HG03159 (cell line): ENCODE measurements at regions not wholly inside any gene's neighbourhood (a gene's known extent, or its start where the extent isn't known, plus 50 kb on each side); places are given as distances from the start of the nearest gene placed in this dataset.

Experiments used
- ATAC-seq: cut with Tn5 transposase; IDR thresholded peaks from one replicate; pipeline ENCODE4 v1.9.1; 2021; ENCODE audit warnings: mild to moderate bottlenecking, moderate library complexity; ENCODE audit not compliant: unreplicated experiment

DNA sequence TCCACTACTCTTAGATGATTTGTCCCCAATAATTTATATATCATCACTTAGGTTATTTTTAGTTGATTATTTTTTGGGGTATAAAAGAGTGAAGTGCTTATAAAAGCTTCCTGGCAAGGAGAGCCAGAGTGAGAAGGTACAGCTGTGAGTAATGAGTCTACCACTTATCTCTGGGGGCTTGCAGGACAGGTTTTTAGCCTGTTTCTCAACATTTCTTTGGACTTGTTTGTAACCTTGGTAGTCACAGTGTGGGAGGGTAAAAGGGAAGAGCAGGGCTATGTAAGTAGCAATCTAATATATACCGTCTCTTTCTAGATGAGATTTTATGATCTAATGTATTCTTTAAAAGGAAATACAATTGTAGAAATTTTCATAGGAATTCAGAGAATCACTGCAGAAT lies 321.3 kb upstream of the GOLIM4 start:
- ATAC-seq = no peak

DNA sequence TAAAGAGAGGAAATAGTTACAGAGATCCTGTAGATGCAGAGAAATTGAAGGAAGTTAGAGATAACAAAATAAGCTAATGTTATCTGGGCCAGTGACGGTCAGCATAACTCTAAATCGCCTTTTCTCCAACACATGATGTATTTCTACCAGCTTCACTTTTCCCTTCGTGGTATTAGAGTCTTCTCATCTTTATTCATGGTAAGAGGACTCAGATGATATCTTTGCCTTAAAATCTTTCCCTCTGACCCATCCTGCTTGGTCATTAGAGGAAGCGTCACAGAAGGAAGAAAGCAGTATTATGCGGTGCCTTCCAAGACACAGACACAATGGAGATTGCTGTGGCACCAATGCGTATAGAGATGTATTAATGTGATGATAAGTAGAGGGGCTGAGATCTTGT lies 320.7 kb upstream of the GOLIM4 start:
- ATAC-seq = no peak

DNA sequence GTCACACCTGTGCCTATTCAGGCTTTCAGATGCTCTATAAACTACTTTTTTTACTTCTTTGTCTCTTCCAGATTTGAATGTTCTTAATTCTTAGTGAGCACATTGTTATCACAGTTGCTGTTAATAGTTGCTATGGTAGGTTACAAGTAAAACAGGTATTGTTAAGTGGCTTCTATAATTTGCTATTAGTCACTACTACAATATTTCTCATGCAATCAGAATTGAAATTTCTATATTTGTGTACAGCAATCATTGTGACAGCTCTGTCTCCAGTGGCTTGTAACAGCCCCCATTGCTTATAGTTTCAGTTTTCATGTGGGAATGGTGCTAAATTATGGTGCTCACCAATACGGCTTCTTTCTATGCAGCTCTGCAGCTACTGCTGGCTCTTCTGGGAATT lies 318.4 kb upstream of the GOLIM4 start:
- no peak for ATAC-seq

DNA sequence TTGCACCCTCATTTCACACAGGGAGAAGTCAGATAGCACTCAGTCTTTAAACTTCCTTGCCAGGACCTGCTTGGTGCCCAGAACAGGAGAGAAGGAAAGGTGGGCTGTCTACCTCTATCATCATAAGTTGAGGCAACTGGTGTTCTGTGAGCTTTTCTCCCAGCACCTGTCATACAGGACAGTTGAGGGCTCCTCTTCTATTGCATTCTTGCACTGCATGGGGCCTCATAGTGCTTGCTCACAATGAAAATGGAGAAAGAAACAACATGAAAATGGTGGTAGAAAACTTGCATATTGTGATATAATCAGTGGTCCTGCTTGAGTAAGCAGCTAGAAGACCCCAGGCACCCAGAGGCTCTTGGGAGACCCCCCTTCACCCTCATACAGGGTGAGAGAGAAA lies 311.7 kb upstream of the GOLIM4 start:
- ATAC-seq = no peak

- no peak for ATAC-seq
Observed at GRCh38 chr3:168405288-168405687, 309.6 kb upstream of the GOLIM4 start.

DNA sequence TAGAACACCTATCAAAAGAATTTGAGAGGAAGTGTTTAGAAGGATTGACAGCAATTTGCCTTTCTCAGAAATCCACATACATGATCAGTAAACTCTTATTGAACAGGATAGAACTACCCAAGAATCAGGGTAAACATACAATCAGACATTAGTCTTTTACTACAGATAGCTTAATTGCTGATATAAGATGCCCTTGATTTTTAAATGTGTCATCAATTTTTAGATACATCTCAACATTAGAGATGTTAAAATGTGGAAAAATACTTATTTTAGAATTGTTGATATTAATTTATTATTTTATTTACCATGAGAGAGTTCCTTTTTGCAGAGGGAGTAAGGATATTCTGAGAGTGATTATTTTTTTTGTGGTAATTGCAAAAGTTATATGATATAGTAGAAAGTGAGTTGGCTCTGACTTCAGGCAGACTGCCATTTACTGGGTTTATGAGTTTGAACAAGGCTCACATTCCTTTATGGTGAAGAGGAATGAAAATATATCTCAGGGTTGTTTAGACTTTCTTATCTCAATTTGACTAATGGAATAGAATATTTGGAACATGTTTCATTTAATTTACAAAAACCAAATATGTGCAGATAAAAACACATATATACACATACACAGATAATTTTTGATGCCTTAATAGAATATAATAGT lies 302.8 kb upstream of the GOLIM4 start:
- ATAC-seq = no peak

GRCh38 chr3:168396861-168397260 lies 301.1 kb upstream of the GOLIM4 start:
- no peak for ATAC-seq

DNA sequence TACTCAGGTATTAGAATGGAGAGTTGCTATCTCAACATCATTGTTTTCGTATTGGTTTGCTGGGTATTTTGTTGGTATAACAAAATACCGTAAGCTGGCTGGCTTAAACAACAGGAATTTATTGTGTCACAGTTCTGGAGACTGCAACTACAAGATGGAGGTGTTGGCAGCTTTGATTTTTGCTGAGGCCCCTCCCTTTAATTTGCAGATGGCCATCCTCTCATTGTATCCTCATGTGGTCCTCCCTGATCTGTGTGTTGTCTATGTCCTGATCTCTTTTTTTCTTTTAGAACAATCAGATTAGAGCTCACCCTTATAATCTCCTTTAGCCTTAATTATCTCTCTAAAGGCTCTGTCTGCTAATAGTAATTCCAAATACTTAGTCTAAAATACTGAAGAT lies 299.8 kb upstream of the GOLIM4 start:
- no peak for ATAC-seq

DNA sequence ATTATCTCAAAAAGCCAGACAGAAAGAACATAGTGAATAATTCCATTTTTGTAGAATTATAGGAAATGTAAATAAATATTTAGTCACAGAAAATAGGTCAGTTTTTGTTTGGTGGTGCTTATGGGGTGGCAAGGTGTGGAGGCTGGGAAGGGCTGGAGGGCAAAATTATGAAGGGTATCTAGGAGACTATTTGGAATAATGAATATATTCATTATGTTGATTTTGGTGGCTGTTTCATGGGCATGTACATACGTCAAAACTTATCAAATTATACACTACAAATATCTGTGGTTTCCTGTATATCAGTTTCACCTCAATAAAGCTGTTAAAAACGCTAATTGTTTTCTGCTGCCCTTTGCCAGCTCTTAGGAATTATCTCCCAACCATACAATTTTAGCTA lies 298.7 kb upstream of the GOLIM4 start:
- no peak for ATAC-seq

DNA sequence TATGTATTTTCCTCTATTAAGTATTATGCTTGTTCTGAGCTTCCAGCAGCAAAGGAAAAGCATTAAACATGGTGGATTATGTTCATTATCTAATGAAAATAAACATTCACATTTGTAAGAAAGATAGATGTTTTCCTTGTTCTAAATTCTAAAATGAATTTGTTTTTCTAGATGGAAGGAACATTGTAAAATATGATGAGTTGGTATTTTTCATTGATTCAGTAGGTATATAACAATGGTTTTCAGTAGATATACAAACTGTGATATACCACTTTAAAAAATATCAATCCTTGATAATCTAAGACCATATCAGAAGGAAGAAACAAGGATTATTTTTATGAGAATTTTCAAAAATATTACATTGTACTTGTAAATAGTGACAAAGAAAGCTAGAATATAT lies 290.6 kb upstream of the GOLIM4 start:
- ATAC-seq = no peak

- no peak for ATAC-seq
Observed at GRCh38 chr3:168384990-168385389, 289.3 kb upstream of the GOLIM4 start.

- no peak for ATAC-seq
Observed at GRCh38 chr3:168383573-168383972, 287.8 kb upstream of the GOLIM4 start.

DNA sequence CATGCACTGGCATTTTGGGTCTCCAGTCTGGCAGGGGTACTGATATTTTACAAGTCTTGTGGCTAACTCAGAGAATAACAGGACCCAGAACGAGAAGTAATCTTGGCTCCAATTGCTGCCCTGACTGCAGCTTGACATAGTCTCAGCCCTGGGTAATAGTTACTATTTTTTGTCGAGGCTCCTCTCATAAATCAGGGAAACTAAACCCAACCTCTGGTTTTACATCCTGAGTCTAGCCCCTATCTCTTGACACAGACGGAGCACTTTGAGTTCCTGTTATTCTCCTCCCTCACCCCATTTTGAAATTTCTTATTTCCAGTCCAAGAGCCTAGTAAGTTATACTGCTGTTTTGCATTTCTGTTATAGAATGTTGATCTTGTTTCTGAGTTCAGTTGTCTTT lies 276.1 kb upstream of the GOLIM4 start:
- no peak for ATAC-seq

DNA sequence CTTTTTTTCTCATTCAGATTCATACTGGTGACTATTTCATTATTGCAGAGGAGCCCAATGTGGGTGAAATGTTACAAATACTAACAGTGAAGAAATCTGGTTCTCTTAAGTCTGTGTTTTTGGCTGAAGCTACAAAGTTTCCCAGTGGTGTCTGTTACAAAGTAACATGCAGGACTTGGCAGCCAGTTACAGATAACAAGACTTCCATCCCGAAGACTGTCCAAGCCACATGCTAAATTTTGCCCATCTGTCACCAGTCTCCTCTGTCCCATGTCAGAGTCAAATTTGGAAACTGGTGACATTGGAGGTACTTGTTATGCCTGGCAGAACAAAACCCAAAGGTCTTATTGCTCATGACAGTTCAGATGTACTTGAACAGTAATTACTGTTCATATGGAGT lies 269.2 kb upstream of the GOLIM4 start:
- ATAC-seq = no peak

- no peak for ATAC-seq
Observed at GRCh38 chr3:168362661-168363247, 267.0 kb upstream of the GOLIM4 start.

DNA sequence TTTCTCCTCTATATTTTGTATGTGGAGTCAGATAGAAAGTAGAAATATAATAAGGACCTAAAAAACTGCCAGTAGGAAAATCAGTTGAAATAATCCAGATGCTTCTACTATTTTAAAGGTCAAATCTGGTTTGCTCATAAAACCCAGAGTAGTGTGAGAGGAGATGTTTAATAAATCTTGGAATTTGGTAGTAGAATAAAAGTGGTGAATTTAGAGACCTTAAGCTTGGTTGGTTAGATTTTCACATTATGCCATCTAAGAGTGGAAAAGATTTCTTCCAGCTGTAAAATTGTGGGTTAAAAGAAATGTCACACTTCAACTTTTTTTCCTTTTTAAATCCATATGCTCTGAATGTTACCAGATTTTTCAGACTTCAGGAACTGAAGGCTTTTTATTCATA lies 266.4 kb upstream of the GOLIM4 start:
- no peak for ATAC-seq

GRCh38 chr3:168360993-168361392 lies 265.3 kb upstream of the GOLIM4 start:
- ATAC-seq = no peak

DNA sequence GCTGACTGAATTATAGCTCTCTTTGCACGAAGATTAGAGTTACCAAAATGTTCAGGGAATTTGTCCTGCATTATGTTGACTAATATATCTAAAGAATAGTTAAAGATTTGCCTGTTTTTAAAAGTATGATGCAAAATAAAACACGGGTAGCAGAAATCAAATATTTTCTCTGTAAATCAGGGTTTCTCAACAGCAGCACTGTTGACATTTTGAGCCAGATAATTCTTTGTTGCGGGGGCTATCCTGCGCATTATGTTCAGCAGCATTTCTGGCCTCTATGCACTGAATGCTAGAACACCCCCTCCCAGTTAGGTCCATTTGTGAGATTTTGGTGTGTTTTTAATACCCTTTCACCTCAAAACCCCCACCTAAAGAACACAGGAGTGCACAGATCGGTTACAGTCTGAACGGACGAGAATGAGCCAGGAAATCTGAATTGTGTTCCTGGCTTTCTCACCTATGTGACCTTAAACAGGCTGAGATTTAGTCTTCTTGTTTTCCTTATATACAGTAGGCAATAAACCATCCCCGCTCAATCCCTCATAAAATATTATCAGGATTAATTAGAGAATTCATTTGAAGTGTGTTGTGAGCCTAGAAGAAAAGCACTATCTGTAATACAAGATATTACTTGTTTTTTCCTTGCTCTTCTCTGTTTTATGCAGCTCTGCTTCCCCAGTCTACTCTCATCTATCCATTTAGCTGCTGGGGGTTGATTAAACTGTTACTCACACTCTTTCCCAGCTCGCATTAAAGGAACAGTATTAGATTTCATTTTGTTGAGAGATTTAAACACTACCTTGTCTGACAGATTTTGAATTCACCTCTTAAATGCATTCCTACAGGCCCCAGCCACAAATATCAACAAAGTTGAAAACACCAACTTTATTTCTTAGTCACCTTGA lies 247.5 kb upstream of the GOLIM4 start:
- ATAC-seq = no peak

GRCh38 chr3:168341956-168342936 lies 246.5 kb upstream of the GOLIM4 start:
- ATAC-seq = no peak

DNA sequence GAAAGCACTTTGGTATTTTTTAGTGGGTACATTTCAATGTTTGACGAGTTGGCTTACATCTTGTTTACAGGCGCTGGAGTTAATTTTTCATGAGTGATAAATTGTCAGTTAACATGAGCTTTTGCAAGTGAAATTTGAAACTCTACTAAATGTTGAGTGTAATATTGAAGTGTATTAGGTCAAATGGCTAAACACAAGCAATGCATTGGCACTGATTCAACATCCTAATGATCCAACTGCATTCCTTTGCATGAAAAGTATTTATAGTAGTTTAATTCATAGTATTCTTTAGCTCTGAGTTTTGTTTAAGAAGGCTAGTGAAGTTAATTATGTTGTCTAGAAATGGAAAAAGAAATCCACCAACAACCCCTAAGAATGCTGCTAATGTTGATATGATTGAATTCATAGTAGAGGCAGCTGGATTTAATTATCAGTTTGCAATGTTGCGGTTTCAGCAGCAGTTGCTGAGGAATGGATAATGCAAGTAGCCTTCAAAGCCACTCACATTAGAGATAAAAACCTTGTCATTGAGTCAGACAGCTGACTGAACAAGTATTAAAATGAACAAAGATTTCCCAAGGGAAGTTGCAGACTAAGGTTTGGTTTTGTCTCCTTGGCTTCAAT lies 245.6 kb upstream of the GOLIM4 start:
- no peak for ATAC-seq
